GM23338 (cell line): ENCODE measurements at regions not wholly inside any gene's neighbourhood (a gene's known extent, or its start where the extent isn't known, plus 50 kb on each side); places are given as distances from the start of the nearest gene placed in this dataset.

Experiments used
- ATAC-seq: fragments of 200-7000 bp; cut with Tn5 transposase; 3 replicates; pipeline ENCODE4 v1.9.1; 2020
- DNase-seq: peaks from one replicate; pipeline ENCODE4 v3.0.0-alpha.2; 2015; ENCODE audit warnings: low spot score
- H2AFZ ChIP-seq: fragments of 200-600 bp; sonication (generic); 2 replicates; pipeline ENCODE4 v1.8.0; 2016; ENCODE audit warnings: antibody characterized with exemption, mild to moderate bottlenecking, moderate library complexity
- H3F3A ChIP-seq: fragments of 200-600 bp; sonication (generic); replicated peaks from 2 replicates; pipeline ENCODE4 v1.8.0; 2017; ENCODE audit warnings: antibody characterized with exemption, mixed run types, low read depth
- H3K27ac ChIP-seq: fragments of 200-600 bp; sonication (generic); 2 replicates; pipeline ENCODE4 v1.6.1; 2016; ENCODE audit warnings: low read depth
- H3K27me3 ChIP-seq: fragments of 200-600 bp; sonication (generic); 2 replicates; pipeline ENCODE4 v1.8.0; 2016; ENCODE audit warnings: mild to moderate bottlenecking, mixed run types, moderate library complexity; ENCODE audit not compliant: insufficient read depth
- H3K36me3 ChIP-seq: fragments of 200-600 bp; sonication (generic); 2 replicates; pipeline ENCODE4 v1.8.0; 2016; ENCODE audit warnings: mild to moderate bottlenecking; ENCODE audit not compliant: insufficient read depth
- H3K4me1 ChIP-seq: fragments of 200-600 bp; sonication (generic); 2 replicates; pipeline ENCODE4 v1.8.0; 2016; ENCODE audit warnings: mild to moderate bottlenecking, moderate library complexity; ENCODE audit not compliant: insufficient read depth
- H3K4me2 ChIP-seq: fragments of 200-600 bp; sonication (generic); 2 replicates; pipeline ENCODE4 v1.7.1; 2017; ENCODE audit warnings: mixed run types
- H3K4me3 ChIP-seq: fragments of 200-600 bp; sonication (generic); 2 replicates; pipeline ENCODE4 v1.6.1; 2016; ENCODE audit warnings: mixed run types
- H3K79me2 ChIP-seq: fragments of 200-600 bp; sonication (generic); replicated peaks from 2 replicates; pipeline ENCODE4 v1.8.0; 2017; ENCODE audit warnings: mild to moderate bottlenecking; ENCODE audit not compliant: insufficient read depth
- H3K9me2 ChIP-seq: fragments of 200-600 bp; sonication (generic); 2 replicates; pipeline ENCODE4 v1.8.0; 2017; ENCODE audit not compliant: insufficient read depth
- H4K20me1 ChIP-seq: fragments of 200-600 bp; sonication (generic); replicated peaks from 2 replicates; pipeline ENCODE4 v1.8.0; 2017; ENCODE audit warnings: mild to moderate bottlenecking; ENCODE audit not compliant: insufficient read depth
- H3K27ac Mint-ChIP-seq: 2 replicates; pipeline ENCODE4 v1.8.0; 2020; ENCODE audit warnings: inconsistent platforms, mild to moderate bottlenecking, moderate library complexity, mixed read lengths
- H3K27me3 Mint-ChIP-seq: 3 replicates; pipeline ENCODE4 v1.8.0; 2022; ENCODE audit warnings: low read depth, mild to moderate bottlenecking, moderate library complexity, mixed read lengths, inconsistent platforms; ENCODE audit not compliant: insufficient read depth, poor library complexity
- H3K36me3 Mint-ChIP-seq: 3 replicates; pipeline ENCODE4 v1.8.0; 2021; ENCODE audit warnings: low read depth, mild to moderate bottlenecking, inconsistent platforms, moderate library complexity, mixed read lengths
- H3K4me1 Mint-ChIP-seq: 3 replicates; pipeline ENCODE4 v1.8.0; 2020; ENCODE audit warnings: mild to moderate bottlenecking, inconsistent platforms, mixed read lengths
- H3K4me3 Mint-ChIP-seq: 3 replicates; pipeline ENCODE4 v1.8.0; 2021; ENCODE audit warnings: moderate library complexity, mild to moderate bottlenecking, inconsistent platforms, mixed read lengths
- H3K9me3 Mint-ChIP-seq: 3 replicates; pipeline ENCODE4 v1.8.0; 2020; ENCODE audit warnings: moderate library complexity, mild to moderate bottlenecking, inconsistent platforms, mixed read lengths
- EZH2phosphoT487 ChIP-seq: fragments of 200-600 bp; sonication (generic); IDR thresholded peaks from one replicate; pipeline ENCODE4 v1.8.1; 2018; ENCODE audit warnings: antibody characterized with exemption; ENCODE audit not compliant: unreplicated experiment
- JUNB ChIP-seq: IDR thresholded peaks from one replicate; pipeline ENCODE4 v1.6.1; 2016; ENCODE audit warnings: antibody characterized with exemption; ENCODE audit not compliant: unreplicated experiment
- NANOG ChIP-seq: IDR thresholded peaks from 2 replicates; pipeline ENCODE4 v1.6.1; 2016; ENCODE audit warnings: antibody characterized with exemption, borderline replicate concordance
- POLR2AphosphoS5 ChIP-seq: IDR thresholded peaks from 2 replicates; pipeline ENCODE4 v1.6.1; 2016; ENCODE audit warnings: antibody characterized with exemption, low read depth
- REST ChIP-seq: IDR thresholded peaks from one replicate; pipeline ENCODE4 v1.6.1; 2018; ENCODE audit warnings: antibody characterized with exemption; ENCODE audit not compliant: unreplicated experiment
- STAT1 ChIP-seq: IDR thresholded peaks from one replicate; pipeline ENCODE4 v1.6.1; 2016; ENCODE audit warnings: antibody characterized with exemption; ENCODE audit not compliant: unreplicated experiment
- ZNF114 ChIP-seq: fragments of 250-450 bp; sonication (Bioruptor Pico); IDR thresholded peaks from 2 replicates; pipeline ENCODE4 v1.5.0; 2020; ENCODE audit warnings: mild to moderate bottlenecking, moderate library complexity
- ZNF331 ChIP-seq: fragments of 250-450 bp; sonication (Bioruptor Pico); IDR thresholded peaks from 2 replicates; pipeline ENCODE4 v1.5.0; 2020; ENCODE audit warnings: low read depth, mild to moderate bottlenecking, moderate library complexity
- TF ChIP-seq, protein P1 (sequence below): fragments of 250-450 bp; sonication (Bioruptor Pico); IDR thresholded peaks from 2 replicates; pipeline ENCODE4 v1.5.0; 2020; ENCODE audit warnings: mild to moderate bottlenecking, moderate library complexity
- TF ChIP-seq, protein P2 (sequence below), 2 experiments: fragments of 200-600 bp in 1 of 2; sonication (generic) in 1 of 2; conservative IDR thresholded peaks; 2 replicates each; pipeline versions ENCODE4 v1.5.1 to v1.6.1; 2016 to 2017; ENCODE audit warnings: antibody characterized with exemption in 2 of 2, low read depth in 2 of 2, mild to moderate bottlenecking in 2 of 2, moderate library complexity in 1 of 2

- Histone ChIP-seq H3K4me2 (no peak overlapping the region), H2AFZ (no peak overlapping the region), H4K20me1 (no peaks in the 10 kb centered on the region), H3K4me1 (peaks cover 6% of the 10 kb centered on the region; the same call in 1 of the 2 replicates), H3F3A (no peaks in the 10 kb centered on the region), H3K36me3 (no peaks in the 10 kb centered on the region), H3K27me3 (no peaks in the 10 kb centered on the region), H3K4me3 (no peak overlapping the region), H3K9me2 (no peaks in the 10 kb centered on the region), H3K27ac (no peak overlapping the region), H3K79me2 (no peaks in the 10 kb centered on the region)
- ATAC-seq (no peak), DNase-seq (no peak)
- Mint-ChIP-seq H3K36me3 (peaks cover 11% of the 10 kb centered on the region; the same call in 2 of the 3 replicates), H3K27me3 (no peaks in the 10 kb centered on the region), H3K27ac (no peak overlapping the region), H3K9me3 (peaks cover 8% of the 10 kb centered on the region), H3K4me1 (peaks cover 3% of the 10 kb centered on the region; the same call in 2 of the 3 replicates), H3K4me3 (no peak overlapping the region)
- TF ChIP-seq ZNF114 (CRISPR knock-in tag), result no peak
- no peak for TF ChIP-seq EZH2phosphoT487
- TF ChIP-seq, protein P1, sequence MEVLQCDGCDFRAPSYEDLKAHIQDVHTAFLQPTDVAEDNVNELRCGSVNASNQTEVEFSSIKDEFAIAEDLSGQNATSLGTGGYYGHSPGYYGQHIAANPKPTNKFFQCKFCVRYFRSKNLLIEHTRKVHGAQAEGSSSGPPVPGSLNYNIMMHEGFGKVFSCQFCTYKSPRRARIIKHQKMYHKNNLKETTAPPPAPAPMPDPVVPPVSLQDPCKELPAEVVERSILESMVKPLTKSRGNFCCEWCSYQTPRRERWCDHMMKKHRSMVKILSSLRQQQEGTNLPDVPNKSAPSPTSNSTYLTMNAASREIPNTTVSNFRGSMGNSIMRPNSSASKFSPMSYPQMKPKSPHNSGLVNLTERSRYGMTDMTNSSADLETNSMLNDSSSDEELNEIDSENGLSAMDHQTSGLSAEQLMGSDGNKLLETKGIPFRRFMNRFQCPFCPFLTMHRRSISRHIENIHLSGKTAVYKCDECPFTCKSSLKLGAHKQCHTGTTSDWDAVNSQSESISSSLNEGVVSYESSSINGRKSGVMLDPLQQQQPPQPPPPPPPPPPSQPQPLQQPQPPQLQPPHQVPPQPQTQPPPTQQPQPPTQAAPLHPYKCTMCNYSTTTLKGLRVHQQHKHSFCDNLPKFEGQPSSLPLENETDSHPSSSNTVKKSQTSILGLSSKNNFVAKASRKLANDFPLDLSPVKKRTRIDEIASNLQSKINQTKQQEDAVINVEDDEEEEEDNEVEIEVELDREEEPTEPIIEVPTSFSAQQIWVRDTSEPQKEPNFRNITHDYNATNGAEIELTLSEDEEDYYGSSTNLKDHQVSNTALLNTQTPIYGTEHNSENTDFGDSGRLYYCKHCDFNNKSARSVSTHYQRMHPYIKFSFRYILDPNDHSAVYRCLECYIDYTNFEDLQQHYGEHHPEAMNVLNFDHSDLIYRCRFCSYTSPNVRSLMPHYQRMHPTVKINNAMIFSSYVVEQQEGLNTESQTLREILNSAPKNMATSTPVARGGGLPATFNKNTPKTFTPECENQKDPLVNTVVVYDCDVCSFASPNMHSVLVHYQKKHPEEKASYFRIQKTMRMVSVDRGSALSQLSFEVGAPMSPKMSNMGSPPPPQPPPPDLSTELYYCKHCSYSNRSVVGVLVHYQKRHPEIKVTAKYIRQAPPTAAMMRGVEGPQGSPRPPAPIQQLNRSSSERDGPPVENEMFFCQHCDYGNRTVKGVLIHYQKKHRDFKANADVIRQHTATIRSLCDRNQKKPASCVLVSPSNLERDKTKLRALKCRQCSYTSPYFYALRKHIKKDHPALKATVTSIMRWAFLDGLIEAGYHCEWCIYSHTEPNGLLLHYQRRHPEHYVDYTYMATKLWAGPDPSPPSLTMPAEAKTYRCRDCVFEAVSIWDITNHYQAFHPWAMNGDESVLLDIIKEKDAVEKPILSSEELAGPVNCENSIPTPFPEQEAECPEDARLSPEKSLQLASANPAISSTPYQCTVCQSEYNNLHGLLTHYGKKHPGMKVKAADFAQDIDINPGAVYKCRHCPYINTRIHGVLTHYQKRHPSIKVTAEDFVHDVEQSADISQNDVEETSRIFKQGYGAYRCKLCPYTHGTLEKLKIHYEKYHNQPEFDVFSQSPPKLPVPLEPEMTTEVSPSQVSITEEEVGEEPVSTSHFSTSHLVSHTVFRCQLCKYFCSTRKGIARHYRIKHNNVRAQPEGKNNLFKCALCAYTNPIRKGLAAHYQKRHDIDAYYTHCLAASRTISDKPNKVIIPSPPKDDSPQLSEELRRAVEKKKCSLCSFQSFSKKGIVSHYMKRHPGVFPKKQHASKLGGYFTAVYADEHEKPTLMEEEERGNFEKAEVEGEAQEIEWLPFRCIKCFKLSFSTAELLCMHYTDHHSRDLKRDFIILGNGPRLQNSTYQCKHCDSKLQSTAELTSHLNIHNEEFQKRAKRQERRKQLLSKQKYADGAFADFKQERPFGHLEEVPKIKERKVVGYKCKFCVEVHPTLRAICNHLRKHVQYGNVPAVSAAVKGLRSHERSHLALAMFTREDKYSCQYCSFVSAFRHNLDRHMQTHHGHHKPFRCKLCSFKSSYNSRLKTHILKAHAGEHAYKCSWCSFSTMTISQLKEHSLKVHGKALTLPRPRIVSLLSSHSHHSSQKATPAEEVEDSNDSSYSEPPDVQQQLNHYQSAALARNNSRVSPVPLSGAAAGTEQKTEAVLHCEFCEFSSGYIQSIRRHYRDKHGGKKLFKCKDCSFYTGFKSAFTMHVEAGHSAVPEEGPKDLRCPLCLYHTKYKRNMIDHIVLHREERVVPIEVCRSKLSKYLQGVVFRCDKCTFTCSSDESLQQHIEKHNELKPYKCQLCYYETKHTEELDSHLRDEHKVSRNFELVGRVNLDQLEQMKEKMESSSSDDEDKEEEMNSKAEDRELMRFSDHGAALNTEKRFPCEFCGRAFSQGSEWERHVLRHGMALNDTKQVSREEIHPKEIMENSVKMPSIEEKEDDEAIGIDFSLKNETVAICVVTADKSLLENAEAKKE, result no peak
- no peak for TF ChIP-seq STAT1
- no peak for TF ChIP-seq JUNB
- no peak for TF ChIP-seq ZNF331 (CRISPR knock-in tag)
- no peak for TF ChIP-seq POLR2AphosphoS5
- no peak for TF ChIP-seq NANOG
- TF ChIP-seq, protein P2, sequence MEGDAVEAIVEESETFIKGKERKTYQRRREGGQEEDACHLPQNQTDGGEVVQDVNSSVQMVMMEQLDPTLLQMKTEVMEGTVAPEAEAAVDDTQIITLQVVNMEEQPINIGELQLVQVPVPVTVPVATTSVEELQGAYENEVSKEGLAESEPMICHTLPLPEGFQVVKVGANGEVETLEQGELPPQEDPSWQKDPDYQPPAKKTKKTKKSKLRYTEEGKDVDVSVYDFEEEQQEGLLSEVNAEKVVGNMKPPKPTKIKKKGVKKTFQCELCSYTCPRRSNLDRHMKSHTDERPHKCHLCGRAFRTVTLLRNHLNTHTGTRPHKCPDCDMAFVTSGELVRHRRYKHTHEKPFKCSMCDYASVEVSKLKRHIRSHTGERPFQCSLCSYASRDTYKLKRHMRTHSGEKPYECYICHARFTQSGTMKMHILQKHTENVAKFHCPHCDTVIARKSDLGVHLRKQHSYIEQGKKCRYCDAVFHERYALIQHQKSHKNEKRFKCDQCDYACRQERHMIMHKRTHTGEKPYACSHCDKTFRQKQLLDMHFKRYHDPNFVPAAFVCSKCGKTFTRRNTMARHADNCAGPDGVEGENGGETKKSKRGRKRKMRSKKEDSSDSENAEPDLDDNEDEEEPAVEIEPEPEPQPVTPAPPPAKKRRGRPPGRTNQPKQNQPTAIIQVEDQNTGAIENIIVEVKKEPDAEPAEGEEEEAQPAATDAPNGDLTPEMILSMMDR (conservative IDR thresholded peaks at IDR 0.05; ENCODE audit: low read depth in 2 of 2), result no peak
- TF ChIP-seq REST, result no peak
These were observed 113.8 kb upstream of the ARSJ start for GRCh38 chr4:114093221-114093715.
